HepG2 (cell line): ENCODE measurements at regions not wholly inside any gene's neighbourhood (a gene's known extent, or its start where the extent isn't known, plus 50 kb on each side); places are given as distances from the start of the nearest gene placed in this dataset.

Experiments
- CEBPB ChIP-seq: IDR thresholded peaks from 2 replicates; pipeline ENCODE4 v1.6.1; 2011; ENCODE audit warnings: low read depth, low read length, improper control_type of control experiment, borderline replicate concordance
- CTCF ChIP-seq: sonication (generic); formaldehyde crosslinking; IDR thresholded peaks from 2 replicates; pipeline ENCODE4 v1.5.0; 2020; ENCODE audit warnings: mild to moderate bottlenecking, missing genetic modification reagents, moderate library complexity
- EZH2 ChIP-seq: conservative IDR thresholded peaks from 2 replicates; pipeline ENCODE4 v1.6.1; 2012; ENCODE audit warnings: mild to moderate bottlenecking, low read depth, low read length, moderate library complexity
- FOXA1 ChIP-seq, 2 experiments: fragments of 450-650 bp in 1 of 2; sonication (generic) in 1 of 2; formaldehyde crosslinking in 1 of 2; IDR thresholded peaks; 2 replicates each; pipeline versions ENCODE4 v1.4.0 to v1.6.1; 2016 to 2020; ENCODE audit warnings: missing genetic modification reagents in 1 of 2
- MEIS1 ChIP-seq: sonication (generic); formaldehyde crosslinking; IDR thresholded peaks from 2 replicates; pipeline ENCODE4 v1.9.0; 2021; ENCODE audit warnings: mild to moderate bottlenecking, missing genetic modification reagents, moderate library complexity, borderline replicate concordance
- POLR2A ChIP-seq, 2 experiments: IDR thresholded peaks; 2 replicates each; pipeline ENCODE4 v1.6.1; 2011; ENCODE audit warnings: low read depth in 2 of 2, low read length in 2 of 2, mild to moderate bottlenecking in 1 of 2, moderate library complexity in 1 of 2; ENCODE audit not compliant: insufficient read depth in 1 of 2
- SATB2 ChIP-seq: sonication (generic); formaldehyde crosslinking; IDR thresholded peaks from 2 replicates; pipeline ENCODE4 v1.5.0; 2020; ENCODE audit warnings: missing genetic modification reagents
- SIN3B ChIP-seq: fragments of 150-350 bp; IDR thresholded peaks from 2 replicates; pipeline ENCODE4 v1.6.1; 2014; ENCODE audit warnings: low read length
- ZBTB34 ChIP-seq: sonication (generic); formaldehyde crosslinking; IDR thresholded peaks from 2 replicates; pipeline ENCODE4 v1.8.0; 2022; ENCODE audit warnings: mild to moderate bottlenecking, missing genetic modification reagents
- ZBTB49 ChIP-seq: sonication (generic); formaldehyde crosslinking; IDR thresholded peaks from 2 replicates; pipeline ENCODE4 v1.4.0; 2020; ENCODE audit warnings: missing genetic modification reagents, borderline replicate concordance
- ZNF275 ChIP-seq: sonication (generic); formaldehyde crosslinking; IDR thresholded peaks from 2 replicates; pipeline ENCODE4 v1.8.0; 2022; ENCODE audit warnings: missing genetic modification reagents, mild to moderate bottlenecking, inconsistent platforms, borderline replicate concordance
- ZNF343 ChIP-seq: sonication (generic); formaldehyde crosslinking; IDR thresholded peaks from 2 replicates; pipeline ENCODE4 v1.4.0; 2020; ENCODE audit warnings: mild to moderate bottlenecking, missing genetic modification reagents
- ZNF562 ChIP-seq: sonication (generic); formaldehyde crosslinking; IDR thresholded peaks from 2 replicates; pipeline ENCODE4 v1.8.0; 2022; ENCODE audit warnings: missing genetic modification reagents, borderline replicate concordance
- ZNF775 ChIP-seq: sonication (generic); formaldehyde crosslinking; IDR thresholded peaks from 2 replicates; pipeline ENCODE4 v1.4.0; 2020; ENCODE audit warnings: missing genetic modification reagents, mild to moderate bottlenecking, moderate library complexity, borderline replicate concordance

- TF ChIP-seq CEBPB, result no peak
- no peak for TF ChIP-seq CTCF (CRISPR knock-in tag)
- TF ChIP-seq POLR2A (IDR thresholded peaks at IDR 0.05; ENCODE audit: insufficient read depth in 1 of 2, low read depth in 2 of 2, low read length in 2 of 2), result no peak
- no peak for TF ChIP-seq ZBTB34 (CRISPR knock-in tag)
- TF ChIP-seq ZNF275 (CRISPR knock-in tag), result no peak
- TF ChIP-seq ZNF562, result no peak
- TF ChIP-seq FOXA1 (IDR thresholded peaks at IDR 0.05), result no peak
- no peak for TF ChIP-seq FOXA1 (CRISPR knock-in tag; IDR thresholded peaks at IDR 0.05)
- TF ChIP-seq ZBTB49 (CRISPR knock-in tag), result no peak
- no peak for TF ChIP-seq SATB2 (CRISPR knock-in tag)
- no peak for TF ChIP-seq MEIS1 (CRISPR knock-in tag)
- TF ChIP-seq EZH2, result no peak
- no peak for TF ChIP-seq ZNF343 (CRISPR knock-in tag)
- no peak for TF ChIP-seq SIN3B
- no peak for TF ChIP-seq ZNF775 (CRISPR knock-in tag)
Observed at GRCh38 chr9:82129708-82130107, 141.1 kb downstream of the SPATA31D1 start.
